Keratinocyte (primary cell): ENCODE measurements at regions not wholly inside any gene's neighbourhood (a gene's known extent, or its start where the extent isn't known, plus 50 kb on each side); places are given as distances from the start of the nearest gene placed in this dataset.

Experiments used
- CTCF ChIP-seq, 3 experiments: IDR thresholded peaks in 1 of 3; conservative IDR thresholded peaks in 1 of 3; optimal IDR thresholded peaks in 1 of 3; 2 replicates in 2 of 3; 3 replicates in 1 of 3; pipeline versions ENCODE3 to v1.5.1; 2011; ENCODE audit warnings: low read length in 3 of 3, mild to moderate bottlenecking in 3 of 3, moderate library complexity in 2 of 3, control low read depth in 1 of 3, inconsistent platforms in 1 of 3; ENCODE audit not compliant: insufficient read depth in 2 of 3; ENCODE audit errors: extremely low read depth in 1 of 3
- EZH2 ChIP-seq: IDR thresholded peaks from one replicate; pipeline ENCODE4 v1.6.1; 2012; ENCODE audit warnings: inconsistent platforms, mild to moderate bottlenecking, low read length, moderate library complexity

GRCh38 chr6:169854083-169854725 is 102.8 kb downstream of the ERMARD start:
- no peak for TF ChIP-seq CTCF (optimal IDR thresholded peaks at IDR 0.05 in 1 of 3, IDR thresholded peaks at IDR 0.05 in 1 of 3, conservative IDR thresholded peaks at IDR 0.05 in 1 of 3; ENCODE audit: extremely low read depth in 1 of 3, insufficient read depth in 2 of 3, low read length in 3 of 3)
- no peak for TF ChIP-seq EZH2
